ENCODE measurements at regions not wholly inside any gene's neighbourhood (a gene's known extent, or its start where the extent isn't known, plus 50 kb on each side); places are given as distances from the start of the nearest gene placed in this dataset.

- H3K4me2 ChIP-seq (replicated peaks; ENCODE audit: low read depth, low read length, poor library complexity, severe bottlenecking): no peak overlapping the region
- ChIA-PET POLR2A (no interaction called here), CTCF (no interaction called here)
- DNase-seq: no peak
- Mint-ChIP-seq H3K9me3 (ENCODE audit: insufficient read depth) (no peaks in the 10 kb centered on the region), H3K27ac (no peak overlapping the region), H3K4me1 (no peaks in the 10 kb centered on the region), H3K4me3 (no peak overlapping the region), H3K27me3 (no peaks in the 10 kb centered on the region)
- no peaks in the 10 kb centered on the region for H3K36me3 ChIP-seq (replicated peaks in 1 of 2; ENCODE audit: control extremely low read depth in 1 of 2, control insufficient read depth in 1 of 2, extremely low read depth in 1 of 2, insufficient read depth in 2 of 2, low read length in 1 of 2)
- H3K9ac ChIP-seq (ENCODE audit: low read length): no peak overlapping the region
- no peak for ATAC-seq (ENCODE audit: low read depth)
- peaks cover 0 to 3% (median 3%) of the 10 kb centered on the region in 3 donors for H3K9me3 ChIP-seq (ENCODE audit: control extremely low read depth in 1 of 3, control insufficient read depth in 2 of 3, insufficient read depth in 1 of 3, low read length in 2 of 3)
- no peak overlapping the region for H2AFZ ChIP-seq (ENCODE audit: insufficient read depth, low read depth, low read length, poor library complexity, severe bottlenecking)
- H4K20me1 ChIP-seq (ENCODE audit: control insufficient read depth, insufficient read depth, low read length, poor library complexity, severe bottlenecking): no peaks in the 10 kb centered on the region
- intact Hi-C loops (cut with micrococcal nuclease): no loop called here
- no peaks in the 10 kb centered on the region for H3K79me2 ChIP-seq (ENCODE audit: control insufficient read depth, insufficient read depth, low read length)
- H3K4me3 ChIP-seq (ENCODE audit: control extremely low read depth in 1 of 5, extremely low read depth in 1 of 5, insufficient read depth in 1 of 5, low read depth in 2 of 5, low read length in 4 of 5): no peak overlapping the region
- H3K4me1 ChIP-seq (ENCODE audit: control insufficient read depth in 2 of 2, insufficient read depth in 2 of 2, low read length in 2 of 2): no peaks in the 10 kb centered on the region
- H3K27me3 ChIP-seq (replicated peaks in 1 of 4; ENCODE audit: control extremely low read depth in 1 of 4, control insufficient read depth in 3 of 4, insufficient read depth in 4 of 4, low read length in 3 of 4): no peaks in the 10 kb centered on the region
- TF ChIP-seq EZH2 (IDR thresholded peaks at IDR 0.05; ENCODE audit: borderline replicate concordance, insufficient read depth, low read depth, low read length, poor library complexity, severe bottlenecking) (no peak), CTCF (IDR thresholded peaks at IDR 0.05) (no peak)
- no peak overlapping the region for H3K27ac ChIP-seq (ENCODE audit: low read length in 2 of 2)
- WGBS (ENCODE audit: insufficient coverage): 30% methylated on average over 1 of the region's 3 CpGs
These were observed 424.5 kb upstream of the CDH11 start for GRCh38 chr16:65546353-65546791.

GRCh38 chr16:65545413-65545956 lies 423.6 kb upstream of the CDH11 start:
- no peaks in the 10 kb centered on the region for H3K9me3 Mint-ChIP-seq (ENCODE audit: insufficient read depth)
- POLR2A ChIA-PET: no interaction called here
- H3K36me3 ChIP-seq (replicated peaks in 1 of 2; ENCODE audit: control extremely low read depth in 1 of 2, control insufficient read depth in 1 of 2, extremely low read depth in 1 of 2, insufficient read depth in 2 of 2, low read length in 1 of 2): no peaks in the 10 kb centered on the region
- CTCF ChIA-PET: no interaction called here
- no peak overlapping the region for H3K4me3 ChIP-seq (ENCODE audit: control extremely low read depth in 1 of 5, extremely low read depth in 1 of 5, insufficient read depth in 1 of 5, low read depth in 2 of 5, low read length in 4 of 5)
- TF ChIP-seq EZH2 (IDR thresholded peaks at IDR 0.05; ENCODE audit: borderline replicate concordance, insufficient read depth, low read depth, low read length, poor library complexity, severe bottlenecking) (no peak), CTCF (IDR thresholded peaks at IDR 0.05) (no peak)
- no peak overlapping the region for H3K9ac ChIP-seq (ENCODE audit: low read length)
- no peaks in the 10 kb centered on the region for H3K4me1 ChIP-seq (ENCODE audit: control insufficient read depth in 2 of 2, insufficient read depth in 2 of 2, low read length in 2 of 2)
- no peak overlapping the region for H2AFZ ChIP-seq (ENCODE audit: insufficient read depth, low read depth, low read length, poor library complexity, severe bottlenecking)
- no peak overlapping the region for H3K27ac ChIP-seq (ENCODE audit: low read length in 2 of 2)
- H3K9me3 ChIP-seq (ENCODE audit: control extremely low read depth in 1 of 3, control insufficient read depth in 2 of 3, insufficient read depth in 1 of 3, low read length in 2 of 3): peaks cover 0 to 3% (median 3%) of the 10 kb centered on the region in 3 donors
- no peaks in the 10 kb centered on the region for H3K27me3 ChIP-seq (replicated peaks in 1 of 4; ENCODE audit: control extremely low read depth in 1 of 4, control insufficient read depth in 3 of 4, insufficient read depth in 4 of 4, low read length in 3 of 4)
- no peak overlapping the region for H3K4me2 ChIP-seq (replicated peaks; ENCODE audit: low read depth, low read length, poor library complexity, severe bottlenecking)
- no peak for ATAC-seq (ENCODE audit: low read depth)
- H3K27ac Mint-ChIP-seq: no peak overlapping the region
- WGBS (ENCODE audit: insufficient coverage): no CpG with 5 or more reads among the region's 2 CpGs
- H3K4me1 Mint-ChIP-seq: no peaks in the 10 kb centered on the region
- H3K27me3 Mint-ChIP-seq: no peaks in the 10 kb centered on the region
- intact Hi-C loops (cut with micrococcal nuclease): no loop called here
- no peaks in the 10 kb centered on the region for H3K79me2 ChIP-seq (ENCODE audit: control insufficient read depth, insufficient read depth, low read length)
- no peak overlapping the region for H3K4me3 Mint-ChIP-seq
- DNase-seq: no peak
- no peaks in the 10 kb centered on the region for H4K20me1 ChIP-seq (ENCODE audit: control insufficient read depth, insufficient read depth, low read length, poor library complexity, severe bottlenecking)
